ENCODE measurements at regions not wholly inside any gene's neighbourhood (a gene's known extent, or its start where the extent isn't known, plus 50 kb on each side); places are given as distances from the start of the nearest gene placed in this dataset.

DNA sequence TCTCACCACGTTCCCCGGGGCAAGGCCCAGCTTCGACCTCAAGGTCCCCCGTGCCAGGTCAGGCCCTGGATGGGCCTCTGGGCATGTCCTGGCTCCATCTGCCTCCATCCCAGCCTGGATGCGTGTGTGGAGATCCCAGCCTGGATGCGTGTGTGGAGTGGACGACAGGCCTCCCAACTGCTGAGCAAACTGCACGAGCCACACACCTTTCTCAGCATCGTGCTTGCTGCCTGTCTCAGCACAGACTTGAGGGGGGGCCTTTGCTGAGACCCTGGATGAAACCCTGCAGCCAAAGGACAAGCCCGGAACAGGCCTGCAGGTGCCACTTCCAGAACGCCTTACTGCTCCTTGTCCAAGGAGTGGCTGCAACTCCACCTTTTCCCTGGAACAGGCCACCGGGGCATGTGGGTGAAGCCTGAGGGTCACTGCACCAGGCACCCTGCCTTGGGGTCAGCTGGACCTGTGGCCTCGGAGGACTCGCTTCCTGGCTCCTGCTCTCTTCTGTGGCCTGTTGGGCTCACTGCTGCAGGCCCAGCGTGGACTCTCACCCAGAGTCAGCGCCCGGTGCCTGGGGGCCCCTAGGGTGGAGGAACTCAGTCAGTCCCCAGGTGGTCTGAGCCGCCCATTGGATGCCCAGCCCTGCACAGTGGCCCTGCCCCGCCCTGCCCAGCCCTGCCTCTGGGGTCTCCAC, 176.0 kb downstream of the KIF26A start:
- TF ChIP-seq, protein P1, sequence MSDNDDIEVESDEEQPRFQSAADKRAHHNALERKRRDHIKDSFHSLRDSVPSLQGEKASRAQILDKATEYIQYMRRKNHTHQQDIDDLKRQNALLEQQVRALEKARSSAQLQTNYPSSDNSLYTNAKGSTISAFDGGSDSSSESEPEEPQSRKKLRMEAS (IDR thresholded peaks at IDR 0.05), result no peak
- TF ChIP-seq BHLHE40 (IDR thresholded peaks at IDR 0.05; ENCODE audit: low read depth, low read length) (no peak), CHD2 (IDR thresholded peaks at IDR 0.05; ENCODE audit: low read length, partially characterized antibody) (no peak), POLR2A (IDR thresholded peaks at IDR 0.05; ENCODE audit: low read length) (no peak), E2F6 (IDR thresholded peaks at IDR 0.05; ENCODE audit: borderline replicate concordance, low read depth) (no peak)
- TF ChIP-seq, protein P2, sequence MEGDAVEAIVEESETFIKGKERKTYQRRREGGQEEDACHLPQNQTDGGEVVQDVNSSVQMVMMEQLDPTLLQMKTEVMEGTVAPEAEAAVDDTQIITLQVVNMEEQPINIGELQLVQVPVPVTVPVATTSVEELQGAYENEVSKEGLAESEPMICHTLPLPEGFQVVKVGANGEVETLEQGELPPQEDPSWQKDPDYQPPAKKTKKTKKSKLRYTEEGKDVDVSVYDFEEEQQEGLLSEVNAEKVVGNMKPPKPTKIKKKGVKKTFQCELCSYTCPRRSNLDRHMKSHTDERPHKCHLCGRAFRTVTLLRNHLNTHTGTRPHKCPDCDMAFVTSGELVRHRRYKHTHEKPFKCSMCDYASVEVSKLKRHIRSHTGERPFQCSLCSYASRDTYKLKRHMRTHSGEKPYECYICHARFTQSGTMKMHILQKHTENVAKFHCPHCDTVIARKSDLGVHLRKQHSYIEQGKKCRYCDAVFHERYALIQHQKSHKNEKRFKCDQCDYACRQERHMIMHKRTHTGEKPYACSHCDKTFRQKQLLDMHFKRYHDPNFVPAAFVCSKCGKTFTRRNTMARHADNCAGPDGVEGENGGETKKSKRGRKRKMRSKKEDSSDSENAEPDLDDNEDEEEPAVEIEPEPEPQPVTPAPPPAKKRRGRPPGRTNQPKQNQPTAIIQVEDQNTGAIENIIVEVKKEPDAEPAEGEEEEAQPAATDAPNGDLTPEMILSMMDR (IDR thresholded peaks at IDR 0.05), result no peak

All from A549 (cell line).